NCI-H1417 (cell line): ENCODE measurements at regions not wholly inside any gene's neighbourhood (a gene's known extent, or its start where the extent isn't known, plus 50 kb on each side); places are given as distances from the start of the nearest gene placed in this dataset.
"Not testable (repeated sequence)": the region's sequence is repeated elsewhere in the genome, so short reads cannot be mapped to it uniquely, and the experiment has no call there.

ENCODE experiments used
- DNase-seq, 3 experiments: peaks; one replicate each; lab custom pipeline; 2025; lab: John Stamatoyannopoulos, UW

DNA sequence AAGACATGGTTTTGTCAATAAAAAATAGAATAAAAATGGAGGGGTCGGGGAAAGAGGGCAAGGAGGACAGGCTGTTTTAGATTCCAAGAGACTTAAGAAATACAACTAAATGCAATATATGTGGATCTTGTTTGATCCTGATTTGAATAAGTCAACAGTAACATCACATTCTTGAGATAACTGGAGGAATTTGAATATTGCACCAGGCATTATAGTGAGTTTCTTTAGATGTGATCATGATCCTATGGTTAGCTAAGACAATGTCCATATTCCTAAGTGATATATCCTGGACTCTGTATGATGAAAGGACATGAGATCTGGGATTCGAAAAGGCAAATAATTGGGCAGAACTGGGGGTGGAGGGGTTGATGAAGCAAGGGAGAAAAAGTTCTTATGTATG is 311.8 kb downstream of the PLPP3 start:
- no peak for DNase-seq

DNA sequence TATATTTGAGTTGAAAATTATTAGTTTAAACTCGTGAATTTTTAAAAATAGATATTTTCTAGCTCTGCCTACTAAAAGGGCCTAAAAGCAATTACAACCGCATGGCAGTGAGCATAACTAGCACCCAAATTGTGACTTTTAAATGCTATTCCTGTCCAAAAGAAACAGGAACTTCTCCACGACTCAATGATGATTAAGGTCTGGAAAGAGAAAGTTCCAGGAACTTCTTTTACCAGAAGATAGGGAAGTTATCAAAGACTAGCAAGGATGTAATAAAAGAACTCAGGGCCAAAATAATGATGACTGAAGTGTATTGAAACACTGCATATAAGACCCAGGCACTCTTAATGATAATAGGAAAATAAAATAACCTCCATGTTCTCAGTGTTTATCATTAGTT is 313.0 kb downstream of the PLPP3 start:
- no peak for DNase-seq

DNA sequence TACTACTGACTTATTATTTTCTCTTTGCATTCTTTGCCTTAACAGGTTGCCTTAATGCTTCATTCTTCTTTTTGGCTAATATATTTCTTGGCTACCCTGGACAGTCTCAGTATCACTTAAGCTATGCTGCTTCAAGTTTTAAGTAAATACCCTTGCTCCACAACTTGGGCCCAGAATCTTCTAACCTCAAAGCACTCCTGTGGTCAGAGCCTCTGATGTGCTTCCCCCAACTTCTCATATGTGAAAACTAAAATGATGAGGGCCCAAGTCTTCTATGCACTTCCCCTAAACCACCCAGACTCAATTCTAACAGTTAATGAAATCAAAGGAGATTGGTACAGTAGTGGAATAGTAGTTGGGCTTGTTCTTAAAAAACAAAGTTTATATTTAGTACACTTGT is 314.1 kb downstream of the PLPP3 start:
- no peak for DNase-seq

DNA sequence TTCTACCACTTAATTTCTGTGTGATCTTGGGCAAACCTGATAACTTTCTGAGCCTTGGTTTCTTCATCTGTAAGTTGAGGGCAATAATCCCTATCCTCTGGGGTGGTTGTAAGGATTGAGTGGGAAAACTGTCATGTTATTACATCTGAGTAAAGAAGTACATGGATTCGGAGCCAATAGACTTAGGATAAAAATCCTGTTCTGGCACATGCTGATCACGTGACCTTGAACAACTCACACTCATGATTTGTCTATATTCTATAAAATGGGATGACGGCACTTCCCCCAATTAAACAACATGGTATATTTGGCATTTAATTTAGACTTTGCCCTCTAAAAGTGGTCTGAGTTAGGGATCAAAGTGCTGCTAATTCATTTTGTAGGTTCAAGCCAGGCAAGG is 315.5 kb downstream of the PLPP3 start:
- DNase-seq = no peak

DNA sequence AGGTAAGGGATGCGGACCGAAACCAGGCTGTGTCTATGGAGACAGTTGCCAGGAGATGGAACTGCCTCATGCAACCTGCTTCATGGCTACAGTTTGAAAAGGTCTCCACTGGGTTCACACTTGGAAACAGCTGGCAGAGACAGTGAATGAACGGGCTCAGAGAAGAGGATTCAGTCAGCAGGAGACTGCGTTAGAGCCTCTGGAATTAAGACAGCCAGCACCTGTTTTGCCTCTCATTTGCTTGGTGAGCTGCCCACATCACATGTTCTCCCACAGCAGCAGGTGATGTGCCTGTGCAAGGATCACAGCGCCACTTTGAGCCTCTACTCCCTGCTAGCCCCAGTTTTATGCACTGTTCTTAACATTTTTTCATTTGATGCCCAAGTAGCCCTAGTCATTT is 321.0 kb downstream of the PLPP3 start:
- DNase-seq = peak; percentile 36 to 77 (median 44)

DNA sequence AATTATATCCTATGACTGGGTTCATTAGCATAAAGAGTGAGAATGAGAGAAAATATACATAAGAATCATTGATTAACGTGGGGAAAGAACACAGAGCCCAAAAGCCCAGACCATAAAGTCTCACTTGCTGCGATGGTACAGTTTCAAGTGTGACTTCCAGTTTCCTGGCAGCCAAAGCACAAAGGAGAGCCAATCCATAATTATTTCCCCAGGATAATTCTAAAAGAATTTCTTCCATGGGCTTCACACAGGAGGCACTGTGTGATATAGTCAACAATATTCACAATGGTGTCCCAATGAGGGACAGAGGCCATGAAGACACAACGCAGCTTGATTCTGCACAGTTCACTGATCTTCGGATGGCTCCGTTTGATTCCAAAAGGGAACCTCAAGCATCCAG is 321.6 kb downstream of the PLPP3 start:
- DNase-seq = no peak

DNA sequence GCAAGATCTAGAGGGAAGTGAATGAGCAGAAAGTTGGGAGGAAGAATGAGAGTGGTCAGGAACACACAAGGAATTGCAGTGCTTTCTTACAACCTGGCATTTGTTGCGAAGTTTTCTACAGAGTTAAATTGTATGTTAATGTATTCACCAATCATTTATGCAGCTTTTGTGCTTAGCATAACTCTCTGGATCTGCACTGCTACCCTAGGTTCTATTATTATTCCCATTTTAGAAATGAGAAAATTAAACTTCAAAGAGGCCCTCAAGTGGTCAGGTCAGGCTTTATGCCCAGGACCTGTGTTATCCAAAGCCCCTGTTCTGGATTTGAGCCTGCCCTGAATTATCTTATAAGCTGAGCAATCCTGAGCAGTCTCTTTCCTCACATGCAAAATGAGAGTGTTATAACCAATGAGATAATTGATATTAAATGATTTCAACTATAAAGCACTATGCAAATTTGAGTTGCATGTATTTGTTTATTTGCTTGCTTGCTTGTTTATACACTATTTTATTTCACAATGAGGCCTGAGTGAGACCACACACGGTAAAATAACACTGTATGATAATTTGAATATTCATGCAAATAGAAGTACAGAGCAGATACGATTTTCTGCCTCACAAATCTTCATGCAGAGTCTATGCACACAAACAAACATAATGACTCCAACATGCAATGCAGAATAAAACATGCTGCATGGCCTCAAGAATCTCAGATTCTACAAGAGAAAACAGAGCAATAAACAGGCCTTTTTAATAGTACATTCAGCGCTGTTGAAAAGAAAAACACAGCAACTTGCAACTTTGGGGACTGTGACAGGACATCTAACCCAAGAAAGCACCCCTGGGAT is 323.0 kb downstream of the PLPP3 start:
- no peak for DNase-seq

DNA sequence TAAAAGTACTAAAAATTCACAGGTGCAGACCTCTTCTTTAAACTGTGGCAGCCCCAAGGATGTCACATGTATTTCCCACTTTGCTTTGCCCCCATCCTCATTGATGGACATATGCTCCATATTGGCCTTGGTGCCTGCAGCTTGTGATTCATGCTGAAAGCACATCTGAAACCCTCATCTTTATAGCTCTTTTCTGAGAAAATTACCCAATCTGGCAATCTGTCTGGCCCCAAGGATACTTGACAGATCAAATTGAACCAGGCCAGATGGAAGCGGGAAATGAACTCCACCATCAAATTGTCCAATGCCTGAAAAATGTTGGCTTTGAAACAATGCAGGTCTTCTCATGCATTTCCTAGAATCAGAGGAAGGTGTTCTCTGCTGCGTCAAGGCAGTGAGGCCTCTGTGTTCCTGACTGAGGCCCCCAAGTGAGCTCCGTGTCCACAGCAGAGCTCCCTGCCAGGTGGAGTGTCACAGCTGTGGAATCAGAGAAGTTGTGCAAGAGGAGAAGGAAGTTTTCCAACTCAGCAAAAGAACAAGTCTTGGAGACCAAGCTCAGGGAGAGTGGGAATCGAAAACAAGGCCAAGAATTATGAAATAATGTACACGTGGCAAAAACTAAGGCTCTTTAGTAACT is 323.7 kb downstream of the PLPP3 start:
- DNase-seq = no peak

DNA sequence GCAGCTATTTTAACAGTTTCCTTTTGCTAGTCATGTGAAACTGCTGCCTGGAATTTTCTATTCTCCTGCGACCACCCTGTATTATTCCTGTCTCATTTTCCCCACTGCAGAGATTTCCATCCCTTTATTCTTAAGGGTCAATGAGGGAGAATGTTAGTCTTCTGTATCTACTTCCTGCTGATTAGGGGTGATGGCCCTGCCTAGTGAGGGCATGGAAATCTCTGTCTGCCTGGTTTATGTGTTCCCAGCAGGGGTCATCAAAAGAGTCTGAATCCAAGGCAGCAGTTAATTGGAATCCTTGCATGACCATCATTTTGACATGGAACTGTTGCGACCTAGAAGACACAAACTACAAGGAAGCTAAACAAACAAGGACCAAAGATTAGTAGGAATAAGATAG is 325.2 kb downstream of the PLPP3 start:
- DNase-seq = no peak

DNA sequence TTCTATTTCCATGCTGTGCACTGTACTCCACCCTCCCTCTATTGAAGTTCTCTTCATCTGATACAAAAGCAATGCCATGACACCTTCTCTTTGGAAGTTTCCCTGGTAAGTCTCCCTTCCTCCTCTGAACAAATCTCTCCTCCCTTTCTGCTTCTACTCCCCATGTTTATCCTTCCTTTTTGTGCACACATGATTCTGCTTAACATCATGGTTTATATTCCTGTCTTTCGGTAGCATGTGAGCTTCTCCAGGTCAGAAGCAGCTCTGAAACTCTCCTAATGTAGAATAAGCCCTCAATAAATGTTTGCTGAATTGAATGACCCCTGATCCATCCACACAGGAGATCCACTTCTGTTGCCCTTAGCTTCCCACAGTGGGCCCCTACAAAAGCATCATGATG is 328.6 kb downstream of the PLPP3 start:
- DNase-seq = no peak

DNA sequence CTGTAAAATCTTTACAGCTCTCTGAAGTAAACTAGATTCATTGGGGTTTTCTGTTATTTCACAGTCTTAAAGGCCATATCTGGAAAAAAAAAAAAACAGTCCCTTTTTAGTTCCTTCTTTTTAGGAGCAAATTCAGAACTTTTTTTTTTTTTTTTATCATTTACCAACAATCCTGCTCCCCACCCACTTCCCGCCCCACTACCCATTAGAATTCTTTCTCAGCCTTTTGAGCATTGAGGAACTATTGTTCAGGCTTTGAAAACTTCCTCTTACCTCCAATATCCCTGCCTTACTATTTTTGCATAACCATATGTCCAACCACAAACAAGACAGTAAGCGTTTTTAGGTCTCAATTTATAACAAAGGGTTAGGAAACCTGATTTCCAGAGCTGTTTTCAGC is 330.1 kb downstream of the PLPP3 start:
- no peak for DNase-seq

DNA sequence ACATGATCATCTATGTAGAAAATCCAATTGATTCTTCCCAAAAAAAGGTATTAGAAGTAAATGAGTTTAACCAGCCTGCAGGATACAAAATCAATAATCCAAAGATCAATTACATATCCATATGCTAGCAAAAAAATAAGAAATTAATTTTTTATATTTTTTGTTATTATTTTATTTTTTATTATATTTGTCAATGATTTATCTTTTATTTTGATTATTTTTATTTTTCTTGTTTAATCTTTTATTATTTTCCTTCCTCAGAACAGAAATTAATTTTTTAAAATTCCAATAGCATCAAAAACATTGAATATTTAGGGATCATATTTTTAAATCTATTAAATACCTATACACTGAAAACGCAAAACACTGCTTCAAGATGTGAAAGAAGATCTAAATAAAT is 331.2 kb downstream of the PLPP3 start:
- no peak for DNase-seq

DNA sequence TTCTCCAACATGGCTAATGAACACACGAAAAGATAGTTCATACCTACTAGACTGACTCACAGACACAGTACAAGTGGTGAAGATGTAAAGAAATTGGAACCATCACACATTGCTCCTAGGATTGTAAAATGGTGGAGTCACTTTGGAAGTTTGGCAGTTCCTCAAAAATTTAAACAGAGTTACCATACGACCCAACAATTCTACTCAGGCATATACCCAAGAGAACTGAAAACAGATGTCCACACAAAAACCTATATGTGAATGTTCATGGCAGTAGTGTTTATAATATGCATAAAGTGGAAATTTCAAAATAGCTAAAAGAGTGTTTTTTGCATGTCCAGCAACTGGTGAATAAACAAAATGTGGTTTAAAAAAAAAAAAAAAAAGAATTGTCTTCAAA is 332.6 kb downstream of the PLPP3 start:
- DNase-seq = not testable (repeated sequence)

DNA sequence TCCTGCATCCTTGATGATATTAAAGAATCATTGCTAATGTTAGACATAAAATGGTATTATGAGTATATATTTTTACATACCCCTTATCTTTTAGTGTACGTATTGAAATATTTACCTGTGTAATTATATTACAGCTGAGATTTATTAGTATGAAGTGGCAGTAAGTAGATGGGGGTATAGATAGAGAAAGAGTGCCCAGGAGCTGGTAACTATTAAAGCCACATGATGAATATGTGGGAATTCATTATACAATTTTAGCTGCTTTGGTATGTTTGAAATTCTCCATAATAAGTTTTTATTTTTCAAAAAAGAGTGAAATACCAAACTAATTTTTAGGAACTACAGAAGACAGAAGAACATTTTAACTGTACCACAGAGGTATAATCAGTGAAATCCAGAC is 339.0 kb downstream of the PLPP3 start:
- DNase-seq = no peak

DNA sequence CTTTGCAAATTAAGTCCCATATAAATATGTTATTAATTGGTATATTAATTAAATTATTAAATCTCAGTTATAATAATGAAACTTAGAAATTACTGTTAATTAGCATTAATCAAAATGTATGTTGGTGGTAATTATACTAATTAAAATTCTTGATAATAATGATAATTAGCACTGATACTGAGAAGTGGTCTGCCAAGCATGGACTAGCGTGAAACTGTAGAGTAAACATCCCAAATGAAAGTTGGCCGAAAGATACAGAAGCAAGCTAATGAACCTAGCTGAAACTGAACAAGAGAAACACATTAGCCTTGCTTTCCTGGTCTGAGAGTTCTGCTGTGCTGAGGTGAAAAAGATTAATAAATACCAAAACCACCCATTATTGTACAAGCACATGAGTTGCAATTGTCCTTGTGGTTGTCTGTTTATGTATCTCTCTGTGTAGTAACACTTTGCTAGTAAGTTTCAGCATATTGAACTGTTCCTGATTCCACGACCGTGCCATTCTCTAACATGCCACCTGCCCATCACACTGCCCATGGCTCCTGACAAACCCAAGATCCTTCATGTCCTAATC is 341.8 kb downstream of the PLPP3 start:
- no peak for DNase-seq

DNA sequence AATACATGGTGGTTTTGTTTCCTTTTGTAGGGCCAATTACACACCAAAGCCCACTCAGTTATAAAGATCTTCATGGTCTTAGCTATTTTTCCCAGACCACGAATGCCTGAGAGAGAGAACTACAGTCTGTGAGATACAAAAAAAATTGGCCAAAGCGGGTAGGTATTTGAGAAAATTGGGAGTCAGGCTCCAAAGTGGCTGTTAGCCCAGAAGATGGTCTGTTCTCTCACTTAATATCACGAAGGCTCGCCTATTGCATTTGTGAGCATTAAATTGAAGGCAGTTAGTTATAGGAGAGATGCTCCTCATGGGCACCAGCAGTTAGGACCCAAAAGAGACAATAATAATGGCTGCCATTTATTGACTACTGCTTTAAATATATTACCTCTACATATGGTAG is 342.7 kb downstream of the PLPP3 start:
- no peak for DNase-seq

DNA sequence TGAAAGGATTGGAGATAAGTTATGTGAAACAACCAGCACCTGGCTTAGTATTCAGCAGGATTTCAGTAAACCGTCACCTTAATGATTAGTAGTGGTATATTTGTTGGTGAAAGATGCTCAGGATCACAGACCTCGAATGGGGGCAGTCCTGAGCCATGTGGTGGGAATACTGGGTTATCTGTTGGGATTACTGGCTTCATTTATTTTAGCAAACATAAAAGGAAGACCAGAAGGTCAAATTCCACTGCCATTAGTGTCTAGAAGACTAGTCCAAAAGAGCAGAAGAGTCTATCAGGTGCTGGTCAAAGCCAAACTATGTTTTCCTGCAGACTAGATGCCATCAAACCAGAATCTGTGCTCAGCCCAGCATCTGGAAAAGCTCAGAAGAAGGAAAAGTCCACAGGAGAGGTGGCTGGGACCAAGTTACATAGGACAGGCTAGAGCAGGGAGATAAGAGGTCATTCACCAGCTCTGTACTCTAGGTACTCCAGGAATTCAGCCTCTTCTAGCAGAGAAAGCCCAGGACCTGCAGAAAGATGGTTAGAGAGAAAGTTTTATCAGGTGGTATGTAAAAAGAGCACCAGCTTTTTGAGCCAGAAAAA is 343.4 kb downstream of the PLPP3 start:
- no peak for DNase-seq

DNA sequence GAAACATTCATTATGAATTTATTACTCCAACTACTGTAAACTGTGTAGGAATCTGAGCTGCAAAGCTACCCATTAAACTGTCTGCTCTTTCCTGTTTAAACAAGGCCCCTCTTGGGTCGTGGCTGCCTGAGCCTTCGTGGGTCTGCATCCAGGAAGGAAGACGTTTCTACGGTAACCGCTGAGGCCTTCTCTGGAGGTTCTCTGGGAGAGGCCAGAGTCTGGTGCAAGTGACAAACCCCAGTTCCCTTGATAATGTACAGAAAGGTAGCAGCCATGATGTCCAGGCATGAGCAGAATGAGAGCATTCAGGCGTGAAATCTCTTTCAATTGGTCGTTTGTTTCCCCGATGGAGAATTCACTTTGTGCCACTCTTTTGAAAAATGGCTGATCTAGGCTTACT is 350.2 kb downstream of the PLPP3 start:
- peak in 2 of 3 experiments; percentile 1 to 36 for DNase-seq

DNA sequence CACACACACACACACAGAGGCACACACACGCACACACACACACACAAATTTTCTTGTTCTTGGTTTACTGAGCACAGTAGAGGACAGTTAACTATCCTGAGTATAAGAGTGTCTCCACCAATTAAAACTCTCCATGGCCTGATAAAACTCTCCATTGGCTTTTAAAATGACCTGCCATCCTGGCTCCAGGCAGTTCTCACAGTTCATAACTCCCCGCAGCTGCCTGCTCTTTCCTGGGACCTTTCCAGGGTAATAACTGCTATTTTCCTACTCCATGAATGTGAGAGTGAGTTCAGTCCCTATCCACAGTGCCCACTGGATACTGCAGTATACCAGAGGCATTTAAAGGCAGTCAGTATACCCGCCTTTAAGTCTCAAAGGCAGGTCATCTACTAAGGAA is 351.5 kb downstream of the PLPP3 start:
- DNase-seq = no peak

DNA sequence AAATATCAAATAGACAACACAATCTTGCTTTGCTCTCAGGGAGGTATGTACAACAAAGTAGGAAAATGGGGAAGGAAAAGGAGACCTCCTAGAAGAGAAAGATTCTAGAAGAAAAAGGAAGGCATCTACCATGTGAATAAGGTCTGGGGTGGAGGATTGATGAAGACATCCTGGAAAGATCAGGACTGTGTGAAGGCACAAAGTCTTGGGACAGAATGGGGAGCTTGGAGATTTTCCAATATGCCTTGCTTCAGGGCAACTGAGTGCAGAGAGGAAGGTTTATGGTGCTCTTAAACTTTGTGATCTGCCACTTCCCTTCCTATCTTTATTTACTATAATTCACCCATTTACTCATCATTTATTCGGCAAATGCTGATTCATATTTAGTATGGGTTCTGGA is 352.0 kb downstream of the PLPP3 start:
- no peak for DNase-seq

DNA sequence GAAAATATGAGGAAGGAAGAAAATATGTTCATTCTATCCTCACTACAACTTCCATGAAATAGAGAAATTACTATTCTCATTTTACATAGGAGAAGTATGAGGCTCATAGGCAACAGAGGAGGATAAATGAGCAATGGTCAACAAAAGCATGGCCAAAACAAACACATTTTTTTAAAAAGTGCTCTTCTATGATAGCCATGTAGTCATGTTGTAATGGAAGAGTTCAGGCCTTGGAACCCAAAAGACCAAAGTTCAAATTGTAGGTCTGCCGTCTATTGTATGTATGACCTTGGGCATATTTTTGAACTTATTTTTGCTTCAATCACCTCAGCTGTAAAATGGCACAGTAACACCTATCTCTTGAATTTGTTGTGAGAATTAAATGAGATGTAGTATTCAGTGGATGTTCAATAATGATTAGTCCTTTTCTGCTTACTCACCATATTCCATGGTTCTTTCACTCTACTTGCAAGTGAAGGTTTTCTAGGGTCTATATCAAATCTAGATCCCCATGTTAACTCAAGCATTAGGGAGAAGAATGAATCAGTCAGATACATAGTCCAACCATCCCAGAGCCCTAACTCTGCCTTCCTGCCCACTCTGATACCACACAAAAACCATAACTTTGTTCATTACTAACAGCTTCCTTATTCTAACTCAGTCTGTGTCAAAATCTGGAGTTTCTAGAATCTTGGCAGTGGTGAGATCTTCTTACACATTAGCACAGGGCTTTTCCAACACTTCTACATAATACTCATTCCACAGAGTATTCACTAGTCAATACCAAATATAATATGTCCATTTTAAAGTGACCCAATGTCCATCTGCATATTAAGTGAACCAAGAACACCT is 353.2 kb downstream of the PLPP3 start:
- DNase-seq = no peak

DNA sequence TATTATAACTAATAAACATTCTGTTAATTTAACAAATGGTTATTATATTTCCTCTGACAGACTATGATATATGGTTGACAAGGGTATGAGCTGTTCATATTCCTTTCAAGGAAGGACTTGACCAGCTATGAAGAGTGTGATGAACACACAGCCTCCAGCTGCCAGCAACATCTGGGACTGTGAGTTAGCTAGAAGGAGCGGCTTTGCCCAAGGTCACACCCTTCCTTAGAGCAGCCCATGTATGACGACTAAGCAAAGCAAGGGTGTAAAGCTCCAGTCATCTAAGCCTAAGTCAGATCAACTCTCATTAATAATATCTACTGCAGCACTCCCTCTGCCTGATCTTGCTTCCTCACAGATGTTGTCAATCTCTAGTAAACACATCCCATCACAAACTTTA is 355.4 kb downstream of the PLPP3 start:
- DNase-seq = no peak
